VCaP (cell line): ENCODE measurements at regions not wholly inside any gene's neighbourhood (a gene's known extent, or its start where the extent isn't known, plus 50 kb on each side); places are given as distances from the start of the nearest gene placed in this dataset.

ENCODE experiments used
- H3K27ac ChIP-seq: fragments of 450-650 bp; 2 replicates; pipeline ENCODE4 v1.5.1; 2017
- TF ChIP-seq, protein P1 (sequence below): fragments of 450-650 bp; conservative IDR thresholded peaks from 2 replicates; pipeline ENCODE4 v1.5.1; 2017; ENCODE audit warnings: mild to moderate bottlenecking, moderate library complexity

DNA sequence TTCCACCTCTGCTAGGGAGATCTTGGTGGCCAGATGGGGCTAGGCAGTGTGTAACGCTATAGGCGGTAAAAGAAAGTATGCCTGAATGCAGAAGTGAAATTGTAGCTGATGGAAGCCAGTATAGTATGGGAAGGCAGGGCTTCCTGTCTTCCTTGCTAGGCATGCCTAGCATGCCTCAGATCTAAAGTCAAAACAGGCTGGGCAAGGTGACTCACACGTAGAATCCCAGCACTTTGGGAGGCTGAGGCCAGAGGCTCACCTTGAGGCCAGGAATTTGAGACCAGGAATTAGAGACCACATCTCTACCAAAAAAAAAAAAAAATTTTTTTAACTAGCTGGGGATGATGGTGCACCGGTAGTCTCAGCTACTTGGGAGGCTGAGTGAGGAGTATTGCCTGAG lies 281.7 kb upstream of the MTNR1B start:
- TF ChIP-seq, protein P1, sequence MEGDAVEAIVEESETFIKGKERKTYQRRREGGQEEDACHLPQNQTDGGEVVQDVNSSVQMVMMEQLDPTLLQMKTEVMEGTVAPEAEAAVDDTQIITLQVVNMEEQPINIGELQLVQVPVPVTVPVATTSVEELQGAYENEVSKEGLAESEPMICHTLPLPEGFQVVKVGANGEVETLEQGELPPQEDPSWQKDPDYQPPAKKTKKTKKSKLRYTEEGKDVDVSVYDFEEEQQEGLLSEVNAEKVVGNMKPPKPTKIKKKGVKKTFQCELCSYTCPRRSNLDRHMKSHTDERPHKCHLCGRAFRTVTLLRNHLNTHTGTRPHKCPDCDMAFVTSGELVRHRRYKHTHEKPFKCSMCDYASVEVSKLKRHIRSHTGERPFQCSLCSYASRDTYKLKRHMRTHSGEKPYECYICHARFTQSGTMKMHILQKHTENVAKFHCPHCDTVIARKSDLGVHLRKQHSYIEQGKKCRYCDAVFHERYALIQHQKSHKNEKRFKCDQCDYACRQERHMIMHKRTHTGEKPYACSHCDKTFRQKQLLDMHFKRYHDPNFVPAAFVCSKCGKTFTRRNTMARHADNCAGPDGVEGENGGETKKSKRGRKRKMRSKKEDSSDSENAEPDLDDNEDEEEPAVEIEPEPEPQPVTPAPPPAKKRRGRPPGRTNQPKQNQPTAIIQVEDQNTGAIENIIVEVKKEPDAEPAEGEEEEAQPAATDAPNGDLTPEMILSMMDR: no peak
- H3K27ac ChIP-seq: no peak overlapping the region

DNA sequence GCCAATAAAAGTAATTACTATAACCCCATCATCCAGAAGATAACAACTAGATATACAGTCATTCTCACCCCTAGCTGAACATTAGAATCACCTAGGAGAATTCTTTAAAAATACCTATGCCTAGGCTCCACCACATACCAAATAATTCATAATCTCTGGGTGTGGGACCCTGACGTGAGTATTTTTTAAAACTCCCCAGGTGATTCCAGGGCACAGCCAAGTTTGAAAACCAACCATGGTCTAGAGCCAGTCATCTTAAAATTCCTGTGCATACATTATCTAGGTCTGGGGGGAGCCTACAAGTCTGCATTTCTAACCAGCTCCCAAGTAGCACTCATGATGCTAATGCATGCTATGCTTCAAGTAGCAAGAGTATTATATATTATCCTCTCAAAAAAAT lies 281.0 kb upstream of the MTNR1B start:
- no peak overlapping the region for H3K27ac ChIP-seq
- TF ChIP-seq, protein P1: no peak

DNA sequence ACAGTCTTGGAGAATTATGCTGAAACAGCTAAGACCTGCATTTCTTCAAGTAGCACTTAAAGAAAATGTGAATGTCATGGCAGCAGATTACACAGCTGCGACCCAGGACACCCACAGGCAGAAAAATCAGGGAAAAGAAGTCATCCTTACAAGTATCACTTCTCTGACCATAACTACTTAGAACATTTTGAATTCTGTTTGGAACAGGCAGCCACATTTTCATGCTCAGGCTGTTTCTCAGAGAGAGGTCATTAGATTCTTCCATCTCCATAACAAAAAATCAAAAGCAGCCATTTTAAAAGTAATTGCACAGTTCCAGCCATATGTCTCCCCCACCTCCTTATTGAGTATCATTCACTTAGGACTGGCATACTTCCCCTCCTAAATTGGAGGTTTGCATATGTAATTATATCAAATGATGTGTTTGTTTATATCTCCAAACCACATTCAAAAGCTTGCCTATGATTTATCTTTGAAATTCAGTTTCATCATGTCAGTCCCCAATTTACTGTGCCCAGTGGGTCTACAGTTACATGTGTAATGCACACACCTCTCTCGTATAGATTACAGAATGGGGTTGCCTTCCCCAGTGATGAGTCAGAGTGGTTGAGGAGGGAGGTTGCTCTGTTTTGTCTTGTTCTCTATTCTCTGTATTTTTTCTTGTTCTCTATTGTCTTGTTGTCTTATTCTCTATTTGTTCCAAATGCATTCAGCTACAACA lies 276.5 kb upstream of the MTNR1B start:
- H3K27ac ChIP-seq: no peak overlapping the region
- TF ChIP-seq, protein P1: no peak

DNA sequence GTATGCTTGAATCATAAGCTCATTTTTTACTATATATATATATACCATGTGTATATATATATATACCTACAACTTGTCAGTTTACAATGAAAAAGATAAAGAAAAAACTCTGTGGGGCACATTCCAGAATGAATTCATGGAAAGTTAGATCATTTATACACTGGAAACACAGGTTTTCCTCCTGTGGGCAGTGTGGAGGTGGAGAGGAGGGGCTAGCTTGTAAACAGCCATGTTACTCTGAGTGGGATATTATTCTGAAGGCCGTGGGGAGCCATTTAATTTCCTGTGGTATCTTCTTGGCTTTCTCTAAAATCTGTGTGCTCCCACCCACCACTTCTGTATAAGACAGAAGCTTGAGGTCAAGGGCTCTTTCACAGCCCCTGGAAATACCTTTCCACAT lies 273.4 kb upstream of the MTNR1B start:
- no peak overlapping the region for H3K27ac ChIP-seq
- TF ChIP-seq, protein P1: no peak

DNA sequence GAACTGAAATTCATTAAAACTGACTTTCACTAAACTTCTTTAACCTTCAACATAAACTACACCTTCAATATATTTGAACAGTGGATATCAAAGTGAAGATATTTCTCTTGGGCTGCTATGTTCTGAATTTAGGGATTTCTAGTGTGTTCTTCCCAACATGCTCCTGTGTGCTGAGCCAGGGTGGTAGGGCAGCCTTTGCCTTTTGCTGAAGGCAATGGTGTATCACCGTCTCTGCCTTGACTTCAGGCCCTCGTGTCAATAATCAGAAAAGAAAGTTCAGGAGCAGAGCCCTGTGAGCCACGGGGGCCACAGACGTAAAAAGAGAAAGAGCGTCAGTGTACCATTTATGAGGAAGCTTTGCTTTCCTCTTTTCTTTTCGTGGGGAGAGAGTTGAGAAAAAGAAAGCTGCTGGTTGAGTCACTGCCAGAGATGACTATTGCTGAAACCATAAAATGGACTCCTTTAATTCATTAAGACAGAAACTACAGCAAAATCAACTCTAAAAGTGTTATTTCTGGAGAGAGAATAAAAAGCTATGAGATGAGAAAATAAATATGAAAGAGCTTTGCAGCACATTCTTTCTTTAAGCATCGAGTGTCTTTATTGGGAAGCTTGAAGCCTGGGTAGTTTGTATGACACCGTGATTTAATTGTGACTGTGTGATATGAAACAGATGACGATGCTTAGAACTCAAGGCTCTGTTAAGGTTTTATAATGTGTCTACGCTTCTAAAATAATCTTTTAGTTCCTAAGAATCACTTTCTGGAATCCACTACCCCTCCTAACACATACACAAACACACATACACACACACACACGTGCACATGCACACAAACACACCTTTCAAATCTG lies 271.8 kb upstream of the MTNR1B start:
- H3K27ac ChIP-seq: no peak overlapping the region
- TF ChIP-seq, protein P1: no peak

DNA sequence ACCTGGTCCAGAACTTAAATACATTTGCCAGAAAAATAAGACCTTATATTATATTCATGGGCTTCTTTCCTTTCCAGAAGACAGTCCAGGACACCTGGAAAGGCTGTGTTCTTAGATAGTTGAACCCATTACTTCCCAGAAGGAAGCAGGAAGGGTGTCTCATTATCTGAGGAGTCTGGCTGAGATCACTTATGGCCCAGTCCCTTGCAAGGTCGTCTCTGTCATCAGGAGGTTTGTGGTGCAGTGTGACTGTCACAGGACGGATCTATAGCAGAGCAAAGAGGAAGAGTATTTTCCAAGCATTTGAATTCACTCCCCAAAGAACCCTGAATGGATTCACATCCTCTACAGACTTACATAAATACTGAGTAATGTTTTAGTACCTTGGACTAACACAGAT lies 270.7 kb upstream of the MTNR1B start:
- TF ChIP-seq, protein P1: no peak
- H3K27ac ChIP-seq: no peak overlapping the region

DNA sequence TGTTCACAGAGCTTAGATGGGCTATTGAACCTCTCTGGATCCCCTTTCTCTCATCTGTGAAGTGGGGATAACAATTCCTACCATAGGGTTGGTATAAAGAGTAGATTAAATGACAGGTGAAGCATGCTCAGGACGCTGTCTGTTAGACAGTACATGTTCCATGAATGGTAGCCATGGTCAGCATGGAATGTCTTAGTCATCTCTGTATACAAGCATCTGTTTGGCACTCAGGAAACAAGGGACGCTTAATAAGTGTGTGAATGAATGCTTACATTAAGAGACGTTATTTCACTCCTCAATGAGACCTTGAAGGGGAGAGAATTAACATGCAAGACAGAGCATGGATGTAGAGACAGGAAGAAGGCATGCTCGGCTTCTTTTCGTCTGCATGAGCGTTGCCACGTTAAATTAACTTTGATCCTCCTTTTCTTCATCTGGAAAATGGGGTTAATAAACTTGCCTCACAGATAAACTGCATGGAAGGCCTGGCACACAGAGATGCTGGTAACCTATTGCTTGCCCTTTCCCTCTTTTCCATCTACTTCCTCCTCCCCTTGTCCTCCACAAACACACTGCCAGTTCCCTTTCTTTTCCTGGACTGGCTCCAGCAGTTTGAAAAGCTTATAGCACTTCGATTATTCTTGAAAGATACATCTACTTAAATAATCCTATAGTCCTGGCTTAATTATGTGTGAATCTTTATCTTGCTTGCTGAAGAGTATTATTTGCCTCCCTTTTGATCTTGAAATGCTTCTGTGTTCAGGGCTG lies 267.2 kb upstream of the MTNR1B start:
- TF ChIP-seq, protein P1: no peak
- H3K27ac ChIP-seq: no peak overlapping the region
